Coronary artery (tissue), 2 donors: ENCODE measurements at regions not wholly inside any gene's neighbourhood (a gene's known extent, or its start where the extent isn't known, plus 50 kb on each side); places are given as distances from the start of the nearest gene placed in this dataset.

Source experiments
- DNase-seq: peaks from one replicate; pipeline ENCODE4 v3.0.0-alpha.2; 2017; ENCODE audit warnings: low spot score
- H3K27ac ChIP-seq, 2 donors: fragments of 200-600 bp; sonication (generic); one replicate each; pipeline ENCODE4 v1.5.1; 2016 to 2019
- H3K4me3 ChIP-seq: fragments of 200-600 bp; sonication (generic); 2 replicates; pipeline ENCODE4 v1.5.1; 2016; ENCODE audit warnings: mild to moderate bottlenecking, moderate library complexity
- TF ChIP-seq, protein P1 (sequence below): fragments of 200-600 bp; sonication (generic); IDR thresholded peaks from one replicate; pipeline ENCODE4 v1.5.1; 2019; ENCODE audit warnings: antibody characterized with exemption

DNA sequence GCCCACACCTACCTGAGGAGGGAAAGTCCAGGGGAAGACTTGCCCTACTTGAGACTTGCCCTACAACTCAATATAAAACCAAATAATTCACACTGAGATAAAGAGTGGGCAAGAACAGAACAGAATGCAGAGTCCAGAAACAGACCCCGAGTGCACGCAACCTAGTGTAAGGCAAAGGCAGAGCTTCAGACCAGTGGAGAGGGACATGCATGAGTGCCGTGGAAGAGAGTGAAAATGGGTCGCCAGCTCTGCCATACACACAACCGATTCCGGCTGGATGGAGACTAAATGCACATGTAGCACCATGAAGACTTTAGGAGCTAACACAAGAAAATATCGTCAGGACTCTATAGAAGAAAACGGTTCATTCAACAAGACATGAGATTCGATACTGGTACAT, 58.8 kb upstream of the CST7 start:
- Histone ChIP-seq H3K27ac (no peak overlapping the region), H3K4me3 (no peak overlapping the region)
- no peak for DNase-seq
- TF ChIP-seq, protein P1, sequence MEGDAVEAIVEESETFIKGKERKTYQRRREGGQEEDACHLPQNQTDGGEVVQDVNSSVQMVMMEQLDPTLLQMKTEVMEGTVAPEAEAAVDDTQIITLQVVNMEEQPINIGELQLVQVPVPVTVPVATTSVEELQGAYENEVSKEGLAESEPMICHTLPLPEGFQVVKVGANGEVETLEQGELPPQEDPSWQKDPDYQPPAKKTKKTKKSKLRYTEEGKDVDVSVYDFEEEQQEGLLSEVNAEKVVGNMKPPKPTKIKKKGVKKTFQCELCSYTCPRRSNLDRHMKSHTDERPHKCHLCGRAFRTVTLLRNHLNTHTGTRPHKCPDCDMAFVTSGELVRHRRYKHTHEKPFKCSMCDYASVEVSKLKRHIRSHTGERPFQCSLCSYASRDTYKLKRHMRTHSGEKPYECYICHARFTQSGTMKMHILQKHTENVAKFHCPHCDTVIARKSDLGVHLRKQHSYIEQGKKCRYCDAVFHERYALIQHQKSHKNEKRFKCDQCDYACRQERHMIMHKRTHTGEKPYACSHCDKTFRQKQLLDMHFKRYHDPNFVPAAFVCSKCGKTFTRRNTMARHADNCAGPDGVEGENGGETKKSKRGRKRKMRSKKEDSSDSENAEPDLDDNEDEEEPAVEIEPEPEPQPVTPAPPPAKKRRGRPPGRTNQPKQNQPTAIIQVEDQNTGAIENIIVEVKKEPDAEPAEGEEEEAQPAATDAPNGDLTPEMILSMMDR = no peak

DNA sequence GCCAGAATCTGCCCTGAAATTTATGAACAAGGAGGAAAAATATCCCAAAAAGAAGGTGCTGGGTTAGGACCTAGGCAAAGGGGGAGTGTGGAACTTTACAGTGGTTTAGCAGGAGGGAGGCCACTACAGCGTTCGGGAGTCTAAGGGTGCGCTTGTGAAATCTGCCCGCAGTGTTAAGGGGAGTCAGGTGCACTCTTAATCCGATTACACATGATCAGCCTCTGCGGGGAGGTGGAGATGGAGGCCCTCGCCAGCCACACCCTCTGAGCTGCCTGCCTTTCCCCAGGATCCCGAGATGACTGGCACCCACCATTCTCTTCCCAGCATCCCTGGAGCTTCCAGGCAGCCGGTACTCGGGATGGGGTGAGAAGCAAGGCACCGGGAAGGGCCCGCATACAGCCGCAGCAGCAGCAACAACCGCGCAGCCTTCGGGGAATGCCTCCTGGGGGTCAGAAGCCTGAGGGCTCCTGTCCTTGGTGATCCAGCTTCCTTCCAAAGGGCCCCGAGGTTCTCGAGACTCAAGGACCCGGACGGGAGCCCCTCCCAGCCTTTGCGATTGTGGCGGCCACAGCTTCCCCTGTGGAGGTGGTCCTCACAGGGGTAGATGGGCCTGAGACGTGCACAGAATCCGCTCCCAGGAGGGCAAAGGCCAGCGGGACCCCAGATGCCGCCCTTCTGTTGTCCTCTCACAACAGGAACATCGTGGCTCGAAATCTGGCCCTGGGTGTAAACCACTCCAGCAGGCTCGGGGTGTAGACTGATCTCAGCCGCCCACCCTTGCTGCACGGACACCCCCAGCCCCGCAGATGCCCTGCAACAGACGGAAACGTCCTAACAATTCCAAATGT, 57.3 kb upstream of the CST7 start:
- no peak for DNase-seq
- Histone ChIP-seq H3K27ac (no peak overlapping the region), H3K4me3 (no peak overlapping the region)
- TF ChIP-seq, protein P1 = no peak

- TF ChIP-seq, protein P1 = no peak
- Histone ChIP-seq H3K4me3 (no peak overlapping the region), H3K27ac (no peak overlapping the region)
- no peak for DNase-seq
These were observed 56.5 kb upstream of the CST7 start for GRCh38 chr20:24892522-24892921.

- TF ChIP-seq, protein P1 = no peak
- no peak for DNase-seq
- Histone ChIP-seq H3K27ac (no peak overlapping the region), H3K4me3 (no peak overlapping the region)
These were observed 56.1 kb upstream of the CST7 start for GRCh38 chr20:24892931-24893330.

DNA sequence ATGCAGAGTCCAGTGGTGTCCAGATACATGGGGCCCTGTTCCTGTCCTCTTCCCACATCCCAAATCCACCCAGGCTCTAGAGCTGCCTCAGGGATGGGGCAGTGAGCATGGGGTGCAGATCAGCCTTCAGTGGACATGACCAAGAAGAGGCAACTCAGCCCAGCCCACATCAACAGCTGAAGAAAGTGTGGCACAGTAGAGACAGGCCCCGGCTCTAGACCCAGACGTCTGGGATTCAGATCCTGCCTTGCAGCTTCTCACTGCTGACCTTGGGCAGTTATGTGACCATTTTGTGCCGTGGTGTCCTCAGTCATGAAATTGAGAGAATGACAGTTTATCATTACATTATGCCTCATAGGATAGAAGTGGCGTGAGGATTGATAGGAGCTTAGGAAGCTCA, 54.6 kb upstream of the CST7 start:
- H3K4me3 ChIP-seq = no peak overlapping the region
- no peak overlapping the region for H3K27ac ChIP-seq
- TF ChIP-seq, protein P1 = no peak
- no peak for DNase-seq

- Histone ChIP-seq H3K27ac (no peak overlapping the region), H3K4me3 (no peak overlapping the region)
- TF ChIP-seq, protein P1 = no peak
- DNase-seq = no peak
These were observed 54.1 kb upstream of the CST7 start for GRCh38 chr20:24894967-24895366.

DNA sequence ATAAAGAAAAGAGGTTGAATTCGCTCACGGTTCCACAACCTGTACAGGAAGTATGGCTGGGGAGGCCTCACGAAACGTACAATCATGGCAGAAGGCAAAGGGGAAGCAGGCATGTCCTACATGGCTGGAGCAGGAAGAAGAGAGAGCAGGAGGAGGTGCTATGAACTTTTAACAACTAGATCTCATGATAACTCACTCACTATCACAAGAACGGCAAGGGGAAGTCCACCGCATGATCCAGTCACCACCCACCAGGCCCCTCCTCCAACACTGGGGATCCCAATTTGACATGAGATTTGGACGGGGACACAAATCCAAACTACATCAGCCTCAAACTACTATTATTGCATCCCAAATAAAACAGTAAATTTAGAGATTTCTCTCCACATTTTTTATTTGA, 53.6 kb upstream of the CST7 start:
- no peak for DNase-seq
- no peak overlapping the region for H3K4me3 ChIP-seq
- TF ChIP-seq, protein P1 = no peak
- H3K27ac ChIP-seq = no peak overlapping the region
